Ovary (tissue), 7 donors: ENCODE measurements at regions not wholly inside any gene's neighbourhood (a gene's known extent, or its start where the extent isn't known, plus 50 kb on each side); places are given as distances from the start of the nearest gene placed in this dataset.

Experiments used
- DNase-seq, 5 donors: peaks; one replicate each; pipeline ENCODE4 v3.0.0-alpha.2; 2019 to 2020
- H3K27ac ChIP-seq, 2 donors: fragments of 200-600 bp; one replicate each; pipeline versions ENCODE4 v1.5.1 to v1.8.0; 2019 to 2022
- H3K27me3 ChIP-seq: fragments of 200-600 bp; one replicate; pipeline ENCODE4 v1.8.0; 2022
- H3K36me3 ChIP-seq: fragments of 200-600 bp; sonication (generic); one replicate; pipeline ENCODE4 v1.5.1; 2019
- H3K4me1 ChIP-seq: one replicate; pipeline ENCODE4 v1.8.1; 2013; ENCODE audit warnings: mild to moderate bottlenecking, moderate library complexity; ENCODE audit not compliant: insufficient read depth
- H3K4me3 ChIP-seq: fragments of 200-600 bp; sonication (generic); one replicate; pipeline ENCODE4 v1.5.1; 2017
- H3K9me3 ChIP-seq, 2 donors: fragments of 200-600 bp in 1 of 2; sonication (generic) in 1 of 2; one replicate each; pipeline versions ENCODE4 v1.5.1 to v1.8.1; 2013 to 2019; ENCODE audit warnings: mild to moderate bottlenecking in 1 of 2, moderate library complexity in 1 of 2
- EP300 ChIP-seq: sonication (generic); formaldehyde crosslinking; IDR thresholded peaks from one replicate; pipeline ENCODE4 v1.6.1; 2017; ENCODE audit warnings: antibody characterized with exemption
- POLR2A ChIP-seq: fragments of 450-650 bp; IDR thresholded peaks from one replicate; pipeline ENCODE4 v1.6.1; 2017; ENCODE audit warnings: antibody characterized with exemption, mild to moderate bottlenecking, moderate library complexity
- WGBS, 3 donors: extraction: QIAGEN DNeasy Blood & Tissue Kit in 1 of 3; methylation state at CpG; one replicate each; pipeline versions ENCODE4 v1.1.5 to v1.1.7; 2013 to 2017; 5-methylcytosine and 5-hydroxymethylcytosine counted together
- intact Hi-C, 4 donors: fragments of 100-400 bp; cut with DNase I; formaldehyde crosslinking; loops; one replicate each; pipeline versions ENCODE4 v1.11.0 to v1.15.1; 2022 to 2023
- TF ChIP-seq, protein P1 (sequence below), 3 donors: fragments of 450-650 bp in 2 of 3; fragments of 200-600 bp in 1 of 3; IDR thresholded peaks; one replicate each; pipeline versions ENCODE4 v1.5.1 to v1.8.0; 2016 to 2022; ENCODE audit warnings: antibody characterized with exemption in 3 of 3, mild to moderate bottlenecking in 1 of 3
- donor health status: DM: no; HTN: no; CAD: no; lungs with moderate emphysema.
- donor health status: DM: no; HTN: no; CAD: no.
- donor health status: Bipolar disorder and iron deficiency.
- donor health status: DM: no; HTN: no; CAD: no.
- donor health status: DM: yes; HTN: yes; CAD: no.

DNA sequence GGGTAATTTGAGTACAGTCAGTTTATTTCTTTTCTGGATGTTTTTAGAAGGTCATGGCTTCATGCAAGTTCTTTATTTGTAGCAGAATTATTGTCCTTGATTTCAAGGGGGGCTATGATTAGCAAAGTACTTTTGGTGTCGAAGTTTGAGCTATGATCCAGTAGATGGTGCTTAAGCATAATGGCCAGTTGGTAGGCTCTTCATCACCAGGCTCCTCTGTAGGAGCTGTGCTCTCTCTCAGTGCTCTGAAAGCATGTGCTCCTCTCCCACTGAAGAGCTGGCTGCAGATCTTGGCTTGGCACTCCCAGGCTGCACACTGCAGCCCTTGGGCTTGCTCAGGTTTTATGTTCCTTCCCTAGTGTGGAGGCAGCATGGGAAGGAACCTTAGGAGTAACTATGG is 852.7 kb downstream of the LUZP2 start:
- Histone ChIP-seq H3K27me3 (no peaks in the 10 kb centered on the region), H3K4me1 (no peaks in the 10 kb centered on the region), H3K4me3 (no peak overlapping the region), H3K36me3 (no peaks in the 10 kb centered on the region), H3K27ac (no peak overlapping the region), H3K9me3 (no peaks in the 10 kb centered on the region)
- intact Hi-C loops = no loop called here
- TF ChIP-seq, protein P1, sequence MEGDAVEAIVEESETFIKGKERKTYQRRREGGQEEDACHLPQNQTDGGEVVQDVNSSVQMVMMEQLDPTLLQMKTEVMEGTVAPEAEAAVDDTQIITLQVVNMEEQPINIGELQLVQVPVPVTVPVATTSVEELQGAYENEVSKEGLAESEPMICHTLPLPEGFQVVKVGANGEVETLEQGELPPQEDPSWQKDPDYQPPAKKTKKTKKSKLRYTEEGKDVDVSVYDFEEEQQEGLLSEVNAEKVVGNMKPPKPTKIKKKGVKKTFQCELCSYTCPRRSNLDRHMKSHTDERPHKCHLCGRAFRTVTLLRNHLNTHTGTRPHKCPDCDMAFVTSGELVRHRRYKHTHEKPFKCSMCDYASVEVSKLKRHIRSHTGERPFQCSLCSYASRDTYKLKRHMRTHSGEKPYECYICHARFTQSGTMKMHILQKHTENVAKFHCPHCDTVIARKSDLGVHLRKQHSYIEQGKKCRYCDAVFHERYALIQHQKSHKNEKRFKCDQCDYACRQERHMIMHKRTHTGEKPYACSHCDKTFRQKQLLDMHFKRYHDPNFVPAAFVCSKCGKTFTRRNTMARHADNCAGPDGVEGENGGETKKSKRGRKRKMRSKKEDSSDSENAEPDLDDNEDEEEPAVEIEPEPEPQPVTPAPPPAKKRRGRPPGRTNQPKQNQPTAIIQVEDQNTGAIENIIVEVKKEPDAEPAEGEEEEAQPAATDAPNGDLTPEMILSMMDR (IDR thresholded peaks at IDR 0.05) = no peak
- WGBS, 3 donors = 53 to 83% (median 69%) methylated on average over 1 of the region's 1 CpG
- no peak for DNase-seq

DNA sequence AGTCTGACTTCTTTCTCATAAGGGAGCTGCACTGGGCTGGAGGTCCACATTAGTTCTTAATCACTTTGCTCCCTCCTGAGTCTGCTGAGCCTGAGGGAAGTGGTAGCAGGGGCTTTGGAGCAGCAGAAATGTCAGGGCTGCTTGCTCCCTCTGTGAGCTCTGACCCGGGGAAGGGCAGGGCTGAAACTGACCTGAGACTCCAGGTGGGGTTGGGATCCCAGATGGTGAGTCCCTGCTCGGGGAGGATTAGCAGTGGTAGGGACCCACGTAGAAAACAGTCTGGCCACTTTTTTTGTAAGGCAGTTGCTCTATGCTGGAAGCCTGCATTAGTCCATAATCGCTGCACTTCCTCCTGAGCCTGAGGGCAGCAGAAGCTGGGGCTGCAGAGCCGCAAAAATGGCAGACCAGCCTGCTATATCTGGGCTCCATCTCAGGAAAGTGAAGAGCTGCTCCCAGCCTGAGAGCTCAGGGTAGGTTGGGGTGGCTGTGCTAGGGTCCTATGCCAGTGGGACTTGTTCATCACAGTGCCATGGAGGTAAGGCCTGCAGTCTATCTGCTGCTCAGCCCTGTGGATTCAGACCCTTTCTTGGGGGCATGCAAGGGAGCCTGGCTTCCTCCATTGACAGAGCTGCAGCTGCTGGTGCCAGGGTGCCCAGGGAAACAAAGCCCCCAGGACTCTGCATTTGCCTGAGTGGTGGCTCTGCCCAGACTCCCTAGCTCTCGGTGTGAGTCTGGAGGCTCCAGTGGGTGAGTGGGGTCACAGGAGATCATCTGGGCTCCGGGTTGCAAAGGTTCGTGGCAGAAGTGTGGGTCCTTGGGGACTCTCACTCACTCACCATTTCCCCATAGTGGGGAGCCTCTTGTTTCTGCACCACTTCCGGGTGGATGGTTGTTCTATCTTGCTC is 854.3 kb downstream of the LUZP2 start:
- H3K36me3 ChIP-seq = no peaks in the 10 kb centered on the region
- WGBS, 3 donors = 86 to 90% (median 87%) methylated on average over 9 of the region's 9 CpGs
- no peaks in the 10 kb centered on the region for H3K9me3 ChIP-seq
- H3K27me3 ChIP-seq = no peaks in the 10 kb centered on the region
- TF ChIP-seq, protein P1 (IDR thresholded peaks at IDR 0.05) = no peak
- DNase-seq = no peak
- no peak overlapping the region for H3K27ac ChIP-seq
- intact Hi-C loops = no loop called here
- no peaks in the 10 kb centered on the region for H3K4me1 ChIP-seq
- no peak overlapping the region for H3K4me3 ChIP-seq

DNA sequence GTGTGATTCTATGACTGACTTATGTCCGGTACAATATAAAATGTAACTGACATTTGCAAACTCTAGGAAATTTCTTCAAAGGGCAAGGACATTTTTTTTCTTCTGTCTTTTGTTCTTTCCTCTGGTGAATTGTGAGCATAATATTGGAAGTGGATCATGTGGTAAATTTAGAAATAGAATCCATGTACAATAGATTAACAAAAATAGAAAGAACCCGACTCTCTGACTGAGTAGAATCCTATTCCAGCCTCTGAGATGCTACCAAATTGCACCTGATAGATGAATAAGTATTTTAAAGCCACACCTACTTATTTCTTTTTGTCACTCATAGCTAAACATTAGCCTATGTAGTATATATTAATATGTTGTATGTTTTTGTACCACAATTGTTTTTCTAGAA is 860.3 kb downstream of the LUZP2 start:
- Histone ChIP-seq H3K27me3 (no peaks in the 10 kb centered on the region), H3K4me1 (no peaks in the 10 kb centered on the region), H3K36me3 (no peaks in the 10 kb centered on the region), H3K4me3 (no peak overlapping the region), H3K27ac (no peak overlapping the region), H3K9me3 (no peaks in the 10 kb centered on the region)
- DNase-seq = no peak
- intact Hi-C loops = no loop called here
- 48 to 83% (median 58%) methylated on average over 2 of the region's 2 CpGs for WGBS, 3 donors
- TF ChIP-seq, protein P1 (IDR thresholded peaks at IDR 0.05) = no peak
- no peak for TF ChIP-seq POLR2A
- no peak for TF ChIP-seq EP300

DNA sequence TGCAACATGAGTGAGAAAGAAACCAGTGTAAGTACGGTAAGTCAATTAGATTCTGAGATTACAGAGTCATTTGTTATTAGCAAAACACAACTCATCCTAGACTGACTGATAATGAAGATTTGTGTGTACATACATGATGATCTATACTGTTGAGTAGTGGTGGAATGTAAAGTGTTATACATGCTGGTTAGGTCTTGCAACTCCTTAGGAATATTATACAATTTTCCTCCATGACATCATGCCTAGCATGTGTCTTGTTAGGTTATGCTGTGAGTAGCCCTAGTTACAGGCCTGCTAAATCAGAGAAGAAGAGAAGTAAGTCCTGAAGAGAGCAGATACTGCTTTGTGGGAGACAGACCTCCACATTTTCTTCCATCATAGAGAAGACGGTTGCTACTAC is 880.6 kb downstream of the LUZP2 start:
- Histone ChIP-seq H3K4me1 (no peaks in the 10 kb centered on the region), H3K9me3 (no peaks in the 10 kb centered on the region), H3K27ac (no peak overlapping the region), H3K36me3 (no peaks in the 10 kb centered on the region), H3K4me3 (no peak overlapping the region), H3K27me3 (no peaks in the 10 kb centered on the region)
- intact Hi-C loops = no loop called here
- TF ChIP-seq, protein P1 (IDR thresholded peaks at IDR 0.05) = no peak
- no peak for TF ChIP-seq EP300
- no peak for TF ChIP-seq POLR2A
- 86 to 95% (median 87%) methylated on average over 2 of the region's 2 CpGs for WGBS, 3 donors
- DNase-seq = no peak
